Esophagus squamous epithelium (tissue), 4 donors: ENCODE measurements at regions not wholly inside any gene's neighbourhood (a gene's known extent, or its start where the extent isn't known, plus 50 kb on each side); places are given as distances from the start of the nearest gene placed in this dataset.

Source experiments
- CTCF ChIP-seq, 6 experiments: fragments of 450-650 bp in 4 of 6; fragments of 200-600 bp in 2 of 6; sonication (generic) in 2 of 6; IDR thresholded peaks; one replicate each; pipeline ENCODE4 v1.5.1; 2016 to 2019; ENCODE audit warnings: antibody characterized with exemption in 6 of 6, mild to moderate bottlenecking in 4 of 6, moderate library complexity in 4 of 6
- POLR2A ChIP-seq, 4 donors: fragments of 450-650 bp; IDR thresholded peaks; one replicate each; pipeline ENCODE4 v1.6.1; 2017; ENCODE audit warnings: antibody characterized with exemption in 4 of 4, mild to moderate bottlenecking in 4 of 4, moderate library complexity in 3 of 4

DNA sequence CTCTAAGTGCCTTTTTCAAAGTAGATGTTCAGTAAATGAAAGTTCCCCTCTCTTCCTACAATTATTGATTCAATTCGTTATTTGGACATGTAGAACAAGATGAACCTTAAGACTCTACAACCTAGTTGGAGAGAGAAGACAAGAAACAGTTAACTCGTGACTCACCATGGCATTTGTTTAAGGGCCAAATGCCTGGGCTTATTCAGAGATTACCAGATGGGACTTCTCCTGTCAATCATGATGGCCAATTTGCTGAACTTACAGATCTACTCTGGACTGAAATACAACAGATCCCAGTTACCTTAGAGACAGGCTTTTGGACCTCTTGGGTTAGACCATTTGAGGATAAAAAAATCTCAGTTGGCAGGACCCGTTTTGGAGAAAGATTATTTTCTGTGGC is 93.5 kb downstream of the C1orf94 start:
- TF ChIP-seq CTCF (IDR thresholded peaks at IDR 0.05) (no peak), POLR2A (IDR thresholded peaks at IDR 0.05) (no peak)
